Smooth muscle cell (in vitro differentiated cells): ENCODE measurements at regions not wholly inside any gene's neighbourhood (a gene's known extent, or its start where the extent isn't known, plus 50 kb on each side); places are given as distances from the start of the nearest gene placed in this dataset.

ENCODE experiments used
- DNase-seq: peaks from one replicate; lab custom pipeline; 2025; ENCODE audit not compliant: unreplicated experiment; lab: John Stamatoyannopoulos, UW
- H2AFZ ChIP-seq: fragments of 200-600 bp; sonication (generic); 2 replicates; pipeline ENCODE4 v1.6.0; 2016; ENCODE audit warnings: antibody characterized with exemption, low read depth, mild to moderate bottlenecking
- H3F3A ChIP-seq: fragments of 200-600 bp; sonication (generic); 2 replicates; pipeline ENCODE4 v1.6.0; 2017; ENCODE audit warnings: antibody characterized with exemption, low read depth
- H3K27ac ChIP-seq: fragments of 200-600 bp; sonication (generic); 2 replicates; pipeline ENCODE4 v1.5.1; 2016; ENCODE audit warnings: low read depth, mild to moderate bottlenecking
- H3K27me3 ChIP-seq: fragments of 200-600 bp; sonication (generic); 2 replicates; pipeline ENCODE4 v1.6.1; 2016; ENCODE audit warnings: low read depth, mild to moderate bottlenecking
- H3K36me3 ChIP-seq: fragments of 200-600 bp; sonication (generic); 2 replicates; pipeline ENCODE4 v1.5.1; 2016; ENCODE audit warnings: low read depth
- H3K4me1 ChIP-seq: fragments of 200-600 bp; sonication (generic); 2 replicates; pipeline ENCODE4 v1.5.1; 2016; ENCODE audit warnings: low read depth
- H3K4me2 ChIP-seq: fragments of 200-600 bp; sonication (generic); 2 replicates; pipeline ENCODE4 v1.6.0; 2016; ENCODE audit warnings: mild to moderate bottlenecking
- H3K4me3 ChIP-seq: fragments of 200-600 bp; sonication (generic); 2 replicates; pipeline ENCODE4 v1.5.1; 2016; ENCODE audit warnings: mild to moderate bottlenecking
- H3K79me2 ChIP-seq: fragments of 200-600 bp; sonication (generic); 2 replicates; pipeline ENCODE4 v1.6.0; 2016; ENCODE audit warnings: low read depth, mild to moderate bottlenecking
- H3K9ac ChIP-seq: fragments of 200-600 bp; sonication (generic); 2 replicates; pipeline ENCODE4 v1.6.0; 2016; ENCODE audit warnings: low read depth
- H3K9me3 ChIP-seq: fragments of 200-600 bp; sonication (generic); replicated peaks from 2 replicates; pipeline ENCODE4 v1.5.1; 2016; ENCODE audit warnings: low read depth
- H4K20me1 ChIP-seq: fragments of 200-600 bp; sonication (generic); 2 replicates; pipeline ENCODE4 v1.6.0; 2016; ENCODE audit warnings: low read depth
- CTCF ChIP-seq: fragments of 200-600 bp; sonication (generic); IDR thresholded peaks from 2 replicates; pipeline ENCODE4 v1.5.1; 2017; ENCODE audit warnings: borderline replicate concordance, mild to moderate bottlenecking, antibody characterized with exemption; ENCODE audit not compliant: insufficient read depth, poor library complexity, severe bottlenecking
- WGBS: methylation state at CpG from one replicate; pipeline ENCODE4 v1.1.7; 2016; ENCODE audit warnings: low lambda C conversion rate; 5-methylcytosine and 5-hydroxymethylcytosine counted together

GRCh38 chrX:113400193-113400704 lies 559.6 kb upstream of the AMOT start:
- Histone ChIP-seq H4K20me1 (no peaks in the 10 kb centered on the region), H3K4me1 (peaks cover 8% of the 10 kb centered on the region), H3K4me2 (no peak overlapping the region), H3K27me3 (no peaks in the 10 kb centered on the region), H3F3A (no peaks in the 10 kb centered on the region), H3K79me2 (no peaks in the 10 kb centered on the region), H3K4me3 (no peak overlapping the region), H3K9ac (no peak overlapping the region), H2AFZ (peak overlapping the region; percentile 30), H3K36me3 (no peaks in the 10 kb centered on the region), H3K9me3 (no peaks in the 10 kb centered on the region), H3K27ac (peak overlapping the region; percentile 59)
- no peak for TF ChIP-seq CTCF
- no peak for DNase-seq
- WGBS = 80% methylated on average over 2 of the region's 2 CpGs

- H3K4me1 ChIP-seq = peaks cover 8% of the 10 kb centered on the region
- H3F3A ChIP-seq = no peaks in the 10 kb centered on the region
- H3K27ac ChIP-seq = peak overlapping the region; percentile 59
- peak overlapping the region; percentile 30 for H2AFZ ChIP-seq
- H3K4me3 ChIP-seq = no peak overlapping the region
- WGBS = 60% methylated on average over 5 of the region's 5 CpGs
- H3K36me3 ChIP-seq = no peaks in the 10 kb centered on the region
- no peaks in the 10 kb centered on the region for H3K27me3 ChIP-seq
- no peak overlapping the region for H3K4me2 ChIP-seq
- no peak for DNase-seq
- no peaks in the 10 kb centered on the region for H3K79me2 ChIP-seq
- no peak for TF ChIP-seq CTCF
- no peak overlapping the region for H3K9ac ChIP-seq
- H3K9me3 ChIP-seq = no peaks in the 10 kb centered on the region
- no peaks in the 10 kb centered on the region for H4K20me1 ChIP-seq
Observed at GRCh38 chrX:113399506-113400192, 559.0 kb upstream of the AMOT start.

- H3K4me1 ChIP-seq = no peaks in the 10 kb centered on the region
- H3K27ac ChIP-seq = no peak overlapping the region
- no peaks in the 10 kb centered on the region for H3F3A ChIP-seq
- no peak overlapping the region for H3K9ac ChIP-seq
- no peak overlapping the region for H2AFZ ChIP-seq
- no peaks in the 10 kb centered on the region for H4K20me1 ChIP-seq
- no peak overlapping the region for H3K4me3 ChIP-seq
- 96% methylated on average over 6 of the region's 6 CpGs for WGBS
- no peak for DNase-seq
- H3K36me3 ChIP-seq = no peaks in the 10 kb centered on the region
- H3K9me3 ChIP-seq = no peaks in the 10 kb centered on the region
- no peaks in the 10 kb centered on the region for H3K27me3 ChIP-seq
- H3K4me2 ChIP-seq = no peak overlapping the region
- TF ChIP-seq CTCF = no peak
- no peaks in the 10 kb centered on the region for H3K79me2 ChIP-seq
Observed at GRCh38 chrX:113392355-113392754, 551.7 kb upstream of the AMOT start.

GRCh38 chrX:113391875-113392274 lies 551.2 kb upstream of the AMOT start:
- no peak overlapping the region for H2AFZ ChIP-seq
- H3F3A ChIP-seq = no peaks in the 10 kb centered on the region
- DNase-seq = no peak
- H3K27ac ChIP-seq = no peak overlapping the region
- no peaks in the 10 kb centered on the region for H3K9me3 ChIP-seq
- no peak overlapping the region for H3K4me2 ChIP-seq
- no peaks in the 10 kb centered on the region for H3K36me3 ChIP-seq
- no peak overlapping the region for H3K4me3 ChIP-seq
- H4K20me1 ChIP-seq = no peaks in the 10 kb centered on the region
- no peak for TF ChIP-seq CTCF
- H3K9ac ChIP-seq = no peak overlapping the region
- no peaks in the 10 kb centered on the region for H3K27me3 ChIP-seq
- no peaks in the 10 kb centered on the region for H3K79me2 ChIP-seq
- H3K4me1 ChIP-seq = no peaks in the 10 kb centered on the region
- WGBS = 97% methylated on average over 12 of the region's 13 CpGs
